ENCODE measurements at regions not wholly inside any gene's neighbourhood (a gene's known extent, or its start where the extent isn't known, plus 50 kb on each side); places are given as distances from the start of the nearest gene placed in this dataset.

- no peak for DNase-seq
These were observed 480.8 kb upstream of the FAT1 start for GRCh38 chr4:187204389-187204918.

DNA sequence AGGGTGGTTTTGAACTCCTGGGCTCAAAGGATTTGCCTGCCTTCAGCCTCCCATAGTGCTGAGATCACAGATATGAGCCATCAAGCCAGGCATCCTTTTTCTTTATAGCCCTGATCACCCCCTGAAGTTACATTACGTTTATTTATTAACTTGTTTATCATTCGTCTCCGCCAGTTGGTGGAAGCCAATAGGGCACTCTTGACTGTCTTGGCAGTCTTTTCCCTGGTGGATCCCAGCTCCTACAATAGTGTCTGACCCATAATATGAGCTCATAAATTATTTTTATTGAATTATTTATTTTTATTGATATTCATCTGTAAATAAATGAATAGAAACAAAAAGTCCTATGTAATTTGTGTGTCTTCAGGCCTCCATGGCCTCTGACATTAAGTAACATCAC lies 484.3 kb upstream of the FAT1 start:
- no peak for DNase-seq

DNA sequence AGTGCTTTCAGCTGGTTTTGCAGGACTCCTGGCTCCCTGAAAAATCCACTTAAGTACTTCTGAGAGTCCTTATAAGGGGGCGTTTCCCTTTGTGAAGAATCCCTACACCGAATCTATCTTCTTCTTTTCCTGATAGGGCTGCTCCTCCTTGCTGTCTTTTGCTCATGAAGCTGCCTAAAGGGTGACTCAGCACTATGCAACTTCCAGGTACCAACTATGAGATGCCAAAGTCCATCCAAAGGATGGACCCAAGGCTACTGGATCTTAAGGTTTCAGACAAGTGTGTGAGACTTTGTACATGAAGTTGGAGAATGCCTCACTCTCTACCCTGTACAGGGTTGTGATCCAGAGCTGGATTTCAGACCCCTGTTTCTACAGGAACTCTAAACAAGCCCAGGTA lies 485.0 kb upstream of the FAT1 start:
- no peak for DNase-seq

GRCh38 chr4:187209921-187210613 lies 486.4 kb upstream of the FAT1 start:
- DNase-seq: peak; percentile 42

DNA sequence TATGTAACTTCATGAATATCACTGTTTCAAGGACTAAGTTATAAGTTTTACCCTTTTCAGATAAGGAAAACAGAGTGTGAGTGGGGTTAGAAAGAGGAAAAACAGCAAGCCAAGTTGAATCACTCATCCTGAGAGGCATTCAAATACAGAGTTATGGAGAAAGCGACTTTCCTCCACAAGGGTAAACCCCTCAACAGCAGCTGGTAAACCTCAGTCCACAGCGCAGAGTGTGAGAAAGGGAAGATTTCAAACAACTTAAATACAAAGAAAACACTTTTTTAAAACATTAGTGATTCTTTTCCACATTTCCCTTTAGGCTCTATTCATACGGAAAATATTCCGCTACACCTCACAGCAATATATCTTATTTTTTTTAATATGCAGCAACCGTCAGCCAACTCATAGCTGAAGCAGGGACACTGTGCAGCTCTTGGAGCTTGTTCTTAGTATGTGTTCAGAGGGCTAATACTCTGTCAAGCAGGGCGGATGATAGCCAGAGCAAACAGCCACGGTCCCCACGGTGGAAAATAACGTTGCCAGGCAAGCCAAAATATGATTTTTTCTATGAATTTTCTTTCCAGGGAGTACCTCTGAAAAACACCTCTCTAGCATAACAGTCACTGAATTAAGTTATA lies 488.9 kb upstream of the FAT1 start:
- DNase-seq: no peak

DNA sequence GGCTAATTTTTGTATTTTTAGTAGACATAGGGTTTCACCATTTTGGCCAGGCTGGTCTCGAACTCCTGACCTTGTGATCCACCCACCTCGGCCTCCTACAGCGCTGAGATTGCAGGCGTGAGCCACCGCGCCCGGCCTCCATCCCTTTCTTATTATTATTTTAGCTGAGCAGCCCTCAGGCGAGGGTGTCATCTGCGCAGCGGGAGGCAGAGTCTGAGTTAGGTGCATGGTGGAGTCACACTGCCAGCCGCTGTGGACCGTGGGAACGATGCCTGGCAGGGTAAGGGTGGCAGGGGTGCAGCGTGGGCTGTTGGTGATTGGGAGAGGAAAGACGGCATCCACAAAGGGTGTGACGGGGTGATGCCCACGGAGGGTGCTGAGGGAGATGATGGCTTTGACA lies 491.8 kb upstream of the FAT1 start:
- DNase-seq: no peak

DNA sequence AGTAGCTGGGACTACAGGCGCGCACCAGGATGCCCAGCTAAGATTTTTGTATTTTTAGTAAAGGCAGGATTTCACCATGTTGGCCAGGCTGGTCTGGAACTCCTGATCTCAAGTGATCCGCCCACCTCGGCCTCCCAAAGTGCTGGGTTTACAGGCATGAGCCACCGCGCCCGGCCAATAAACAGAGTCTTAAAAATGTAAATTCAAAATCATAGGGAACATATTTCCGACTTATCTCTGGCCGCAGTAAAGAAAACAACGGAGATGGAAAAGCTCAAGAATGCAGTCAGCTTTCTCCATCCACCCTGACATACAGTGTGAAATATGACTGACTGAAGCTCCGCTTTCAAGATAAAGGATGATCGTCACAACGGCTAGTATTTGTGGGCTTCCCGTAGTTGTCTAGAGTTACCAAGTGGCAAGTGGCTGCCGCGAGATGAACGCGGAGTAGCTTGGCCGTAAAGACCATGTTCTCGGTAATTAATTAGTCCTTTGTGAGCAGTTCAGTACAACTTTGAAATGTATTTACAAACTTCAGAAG lies 495.1 kb upstream of the FAT1 start:
- no peak for DNase-seq

DNA sequence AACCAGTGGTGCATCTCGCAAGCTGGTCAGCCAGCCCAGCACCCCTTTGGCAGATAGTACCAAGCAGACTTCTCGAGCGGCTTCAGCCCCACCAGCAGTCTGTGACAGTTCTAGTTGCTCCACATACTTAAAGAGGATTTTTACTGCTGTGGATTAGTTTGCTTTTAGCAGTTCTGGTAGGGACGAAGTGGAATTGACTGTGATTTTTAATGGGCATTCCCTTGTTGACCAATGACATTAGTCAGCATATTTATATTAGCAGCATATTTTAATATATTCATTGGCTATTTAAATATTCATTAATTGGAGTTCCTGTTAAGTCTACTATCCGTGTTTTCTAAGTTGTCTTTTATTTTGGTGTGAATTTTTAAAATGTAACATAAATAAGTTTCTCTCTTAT lies 500.9 kb upstream of the FAT1 start:
- no peak for DNase-seq

DNA sequence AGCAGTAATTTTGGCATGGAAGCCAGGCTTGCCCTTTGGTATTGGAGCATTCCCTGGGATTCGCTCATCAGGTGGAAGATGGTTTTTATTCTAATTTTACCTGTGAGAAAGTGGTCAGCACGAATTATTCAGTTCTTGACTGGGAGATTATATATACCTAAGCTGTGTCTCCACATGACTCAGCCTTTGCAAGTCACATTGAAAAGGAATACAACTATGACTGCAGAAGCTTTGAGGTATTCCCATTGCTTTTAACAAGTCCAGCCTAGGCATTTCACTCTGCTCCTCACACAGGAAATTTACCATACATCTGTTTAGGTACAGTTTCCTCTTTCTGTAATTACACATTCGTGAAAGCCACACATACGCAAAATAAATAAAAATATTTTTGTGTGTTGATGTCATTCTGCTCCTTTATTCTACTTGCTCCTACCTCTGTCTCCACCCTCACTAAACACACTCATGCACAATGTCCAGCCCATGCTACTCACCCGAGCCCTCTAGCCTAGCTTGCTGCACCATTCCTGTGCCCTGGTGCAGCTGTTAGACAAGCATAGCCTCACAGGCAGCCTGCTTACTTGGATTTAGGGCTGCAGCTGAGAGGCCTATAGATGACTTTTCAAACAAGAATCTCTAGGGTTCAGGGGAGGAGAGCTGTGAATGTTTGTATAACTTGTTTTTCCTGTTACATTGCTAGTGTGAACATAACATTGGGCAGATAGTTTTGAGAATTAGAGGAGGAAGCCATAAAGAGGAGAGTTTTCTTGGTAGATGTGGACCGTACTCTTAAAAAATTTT lies 504.4 kb upstream of the FAT1 start:
- DNase-seq: no peak

DNA sequence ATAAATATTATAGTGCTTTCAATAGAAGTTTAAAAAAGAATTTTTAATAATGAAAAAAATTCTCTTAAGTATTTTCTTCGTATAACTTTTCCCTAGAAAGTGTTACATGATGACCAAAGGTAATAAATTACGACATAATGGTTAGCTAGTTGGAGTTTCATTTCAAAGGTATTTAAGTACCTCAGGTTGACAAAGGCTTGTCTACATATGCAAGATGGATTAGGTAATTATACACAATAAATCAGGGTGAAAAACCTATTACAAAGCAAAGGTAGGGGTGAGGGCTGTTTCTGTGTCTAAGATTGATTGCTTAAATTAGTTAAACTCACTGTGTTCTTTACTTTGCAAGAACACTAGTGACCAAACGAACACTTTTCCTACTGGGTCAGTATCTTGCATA lies 508.5 kb upstream of the FAT1 start:
- no peak for DNase-seq

- no peak for DNase-seq
These were observed 509.1 kb upstream of the FAT1 start for GRCh38 chr4:187232796-187233195.

DNA sequence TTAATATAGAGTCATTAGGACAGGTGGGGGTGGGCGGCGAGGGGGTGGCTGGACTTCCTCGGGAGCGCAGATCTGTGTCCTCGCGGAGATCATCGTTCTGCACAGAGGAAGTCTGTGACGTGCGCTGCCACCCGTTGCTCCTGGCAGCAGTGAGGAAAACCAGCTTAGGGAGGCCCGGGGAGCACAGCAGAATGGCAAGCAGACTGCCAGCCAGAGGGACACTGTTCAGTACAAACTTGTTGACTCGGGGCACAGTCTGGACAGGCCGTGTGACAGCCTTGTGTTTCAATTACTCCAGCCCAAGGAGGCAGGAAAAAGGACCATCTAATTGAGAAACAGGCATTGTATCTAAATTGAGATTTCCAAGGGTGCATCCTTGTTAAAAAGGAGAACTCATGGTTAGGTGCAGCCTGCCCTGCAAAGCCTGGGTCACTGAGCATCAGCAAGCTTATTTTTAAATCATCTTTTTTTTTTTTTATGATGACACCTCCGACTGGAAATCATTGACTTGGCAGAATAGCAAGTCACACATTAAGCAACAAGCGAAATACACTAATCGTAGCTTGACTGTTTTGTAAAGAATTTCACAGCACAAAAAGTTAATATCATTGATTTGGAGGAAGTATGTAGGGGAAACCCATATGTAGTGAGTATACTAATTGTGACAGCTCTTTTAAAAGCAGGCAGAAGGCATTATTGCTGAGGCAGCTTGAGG lies 512.0 kb upstream of the FAT1 start:
- no peak for DNase-seq

DNA sequence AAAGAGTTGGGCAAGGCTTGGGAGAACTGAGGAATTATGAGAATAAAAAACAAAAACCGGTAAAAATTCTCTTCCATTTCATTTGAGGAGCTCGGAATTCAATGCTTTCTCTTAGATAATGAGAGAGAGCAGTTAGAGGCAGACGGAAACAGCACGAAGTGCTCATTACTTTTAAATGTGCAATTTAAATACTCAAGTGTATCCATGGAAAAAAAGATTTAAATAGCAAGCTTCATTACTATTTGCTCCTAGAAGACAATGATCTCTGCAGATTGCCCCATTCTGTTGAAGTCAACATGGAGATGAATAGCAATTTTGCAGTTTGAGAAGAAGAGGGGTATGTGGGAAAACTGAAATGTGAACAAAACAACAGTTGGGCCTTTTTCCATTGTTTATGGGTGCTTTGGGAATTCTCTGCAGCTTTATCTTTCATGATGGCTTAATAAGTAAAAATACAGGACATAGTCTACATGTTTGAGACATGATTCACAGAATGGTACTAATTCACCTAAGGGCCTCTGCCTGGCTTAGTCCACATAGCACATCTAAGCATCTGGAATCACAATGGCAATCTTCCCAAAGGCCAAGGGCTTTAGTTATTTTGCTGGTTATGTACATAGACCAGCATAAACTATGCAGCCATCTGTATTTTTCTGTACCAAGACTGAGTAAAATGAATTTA lies 512.7 kb upstream of the FAT1 start:
- peak; percentile 12 for DNase-seq

GRCh38 chr4:187238646-187239045 lies 515.0 kb upstream of the FAT1 start:
- no peak for DNase-seq

- no peak for DNase-seq
These were observed 528.2 kb upstream of the FAT1 start for GRCh38 chr4:187251896-187252295.

- DNase-seq: no peak
These were observed 533.2 kb upstream of the FAT1 start for GRCh38 chr4:187256897-187257296.

GRCh38 chr4:187258651-187259401 lies 535.2 kb upstream of the FAT1 start:
- DNase-seq: no peak

DNA sequence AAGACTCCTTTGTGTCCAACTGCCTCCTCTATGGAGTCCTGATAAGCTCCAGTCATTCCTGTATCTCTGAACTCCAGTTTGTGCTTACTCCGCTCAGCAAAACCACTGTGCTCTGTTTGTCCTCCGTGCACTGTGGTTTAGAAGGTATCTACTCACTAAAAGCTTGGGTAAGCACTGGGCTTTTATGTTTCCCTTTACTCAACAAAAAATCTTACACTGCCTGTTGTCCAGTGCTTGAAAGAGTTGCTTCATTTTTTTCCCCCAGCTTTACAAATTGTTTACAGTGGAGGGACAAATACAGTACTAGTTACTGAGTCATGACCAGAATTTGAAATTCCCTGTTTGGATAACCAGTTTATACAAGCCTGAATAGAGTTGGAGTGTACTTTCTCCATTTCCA lies 545.3 kb upstream of the FAT1 start:
- peak; percentile 30 for DNase-seq

DNA sequence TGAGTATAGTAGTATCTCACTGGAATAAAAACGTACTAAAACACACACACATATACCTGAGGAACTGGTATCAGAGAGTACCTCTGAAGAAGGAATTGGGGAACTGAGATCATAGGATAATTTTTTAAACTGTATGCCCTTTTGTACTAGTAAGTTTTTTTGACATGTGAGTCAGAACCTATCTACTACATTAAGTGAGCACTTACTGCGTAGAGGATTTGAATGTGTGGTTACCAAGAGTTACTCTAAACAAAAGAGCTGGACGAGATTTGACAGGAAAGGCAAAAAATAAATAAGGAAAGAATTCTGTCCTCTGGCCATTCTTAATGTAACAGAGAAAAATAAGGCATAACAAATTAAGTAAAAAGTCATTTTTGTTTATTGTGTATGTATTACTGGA lies 546.5 kb upstream of the FAT1 start:
- DNase-seq: no peak

DNA sequence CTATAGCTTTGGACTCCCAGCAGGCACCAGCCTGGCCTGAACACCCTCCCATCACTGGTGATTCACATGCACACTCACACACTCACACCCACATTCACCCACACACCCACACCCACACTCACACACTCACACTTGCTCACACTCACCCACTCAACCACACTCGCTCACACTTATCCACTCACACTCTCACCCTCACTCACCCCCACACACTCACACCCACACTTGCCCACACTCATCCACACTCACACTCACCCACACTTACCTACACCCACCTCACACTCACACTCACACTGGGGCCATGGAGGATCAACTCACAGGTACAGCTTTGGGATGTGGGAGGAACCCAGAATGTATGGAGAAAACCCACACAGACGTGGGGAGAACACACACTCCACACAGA lies 548.2 kb upstream of the FAT1 start:
- no peak for DNase-seq

GRCh38 chr4:187274153-187274552 lies 550.5 kb upstream of the FAT1 start:
- no peak for DNase-seq
